ENCODE measurements at regions not wholly inside any gene's neighbourhood (a gene's known extent, or its start where the extent isn't known, plus 50 kb on each side); places are given as distances from the start of the nearest gene placed in this dataset.

DNA sequence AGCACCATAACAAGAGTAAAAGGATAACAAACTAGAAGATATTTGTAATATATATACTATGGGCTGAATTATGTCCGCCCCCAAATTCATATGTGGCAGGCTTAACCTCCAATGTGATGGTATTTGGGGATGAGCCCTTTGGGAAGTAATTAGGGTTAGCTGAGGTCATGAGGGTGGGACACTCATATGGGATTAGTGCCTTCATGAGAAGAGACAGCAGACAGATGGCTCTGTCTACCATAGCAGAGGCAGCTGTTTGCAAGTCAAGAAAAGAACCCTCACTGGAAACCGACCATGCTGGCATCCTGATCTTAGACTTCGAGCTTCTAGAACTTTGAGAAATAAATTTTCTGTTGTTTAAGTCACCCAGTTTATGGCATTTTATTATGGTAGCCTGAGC is 303.6 kb downstream of the LMO4 start:
- peaks cover 31% of the 10 kb centered on the region for H3K36me3 Mint-ChIP-seq
- no peaks in the 10 kb centered on the region for H3K4me1 Mint-ChIP-seq
- H3K27ac Mint-ChIP-seq, result no peak overlapping the region
- peaks cover 28% of the 10 kb centered on the region for H3K9me3 Mint-ChIP-seq
- no peak overlapping the region for H3K4me3 Mint-ChIP-seq
- CTCF ChIA-PET, result no interaction called here
- POLR2A ChIA-PET, result no interaction called here
- H3K27me3 Mint-ChIP-seq (ENCODE audit: low read depth), result no peaks in the 10 kb centered on the region
- DNase-seq (ENCODE audit: low spot score), result no peak
- ATAC-seq, result no peak
- TF ChIP-seq E2F5 (CRISPR knock-in tag; IDR thresholded peaks at IDR 0.05) (no peak), TP53 (CRISPR knock-in tag; IDR thresholded peaks at IDR 0.05) (no peak), ETV6 (CRISPR knock-in tag; IDR thresholded peaks at IDR 0.05) (no peak), IRF2 (CRISPR knock-in tag; IDR thresholded peaks at IDR 0.05; ENCODE audit: borderline replicate concordance, low read depth) (no peak), SMAD3 (CRISPR knock-in tag; IDR thresholded peaks at IDR 0.05; ENCODE audit: borderline replicate concordance) (no peak), MYBL2 (CRISPR knock-in tag; IDR thresholded peaks at IDR 0.05) (no peak), SP1 (CRISPR knock-in tag; conservative IDR thresholded peaks at IDR 0.05) (no peak)
- TF ChIP-seq, protein P1, sequence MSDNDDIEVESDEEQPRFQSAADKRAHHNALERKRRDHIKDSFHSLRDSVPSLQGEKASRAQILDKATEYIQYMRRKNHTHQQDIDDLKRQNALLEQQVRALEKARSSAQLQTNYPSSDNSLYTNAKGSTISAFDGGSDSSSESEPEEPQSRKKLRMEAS (CRISPR knock-in tag; IDR thresholded peaks at IDR 0.05), result no peak
- TF ChIP-seq, protein P2, sequence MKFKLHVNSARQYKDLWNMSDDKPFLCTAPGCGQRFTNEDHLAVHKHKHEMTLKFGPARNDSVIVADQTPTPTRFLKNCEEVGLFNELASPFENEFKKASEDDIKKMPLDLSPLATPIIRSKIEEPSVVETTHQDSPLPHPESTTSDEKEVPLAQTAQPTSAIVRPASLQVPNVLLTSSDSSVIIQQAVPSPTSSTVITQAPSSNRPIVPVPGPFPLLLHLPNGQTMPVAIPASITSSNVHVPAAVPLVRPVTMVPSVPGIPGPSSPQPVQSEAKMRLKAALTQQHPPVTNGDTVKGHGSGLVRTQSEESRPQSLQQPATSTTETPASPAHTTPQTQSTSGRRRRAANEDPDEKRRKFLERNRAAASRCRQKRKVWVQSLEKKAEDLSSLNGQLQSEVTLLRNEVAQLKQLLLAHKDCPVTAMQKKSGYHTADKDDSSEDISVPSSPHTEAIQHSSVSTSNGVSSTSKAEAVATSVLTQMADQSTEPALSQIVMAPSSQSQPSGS (CRISPR knock-in tag; IDR thresholded peaks at IDR 0.05; ENCODE audit: borderline replicate concordance, low read depth), result no peak
- TF ChIP-seq, protein P3, sequence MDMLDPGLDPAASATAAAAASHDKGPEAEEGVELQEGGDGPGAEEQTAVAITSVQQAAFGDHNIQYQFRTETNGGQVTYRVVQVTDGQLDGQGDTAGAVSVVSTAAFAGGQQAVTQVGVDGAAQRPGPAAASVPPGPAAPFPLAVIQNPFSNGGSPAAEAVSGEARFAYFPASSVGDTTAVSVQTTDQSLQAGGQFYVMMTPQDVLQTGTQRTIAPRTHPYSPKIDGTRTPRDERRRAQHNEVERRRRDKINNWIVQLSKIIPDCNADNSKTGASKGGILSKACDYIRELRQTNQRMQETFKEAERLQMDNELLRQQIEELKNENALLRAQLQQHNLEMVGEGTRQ (CRISPR knock-in tag; IDR thresholded peaks at IDR 0.05), result no peak
- TF ChIP-seq, protein P4, sequence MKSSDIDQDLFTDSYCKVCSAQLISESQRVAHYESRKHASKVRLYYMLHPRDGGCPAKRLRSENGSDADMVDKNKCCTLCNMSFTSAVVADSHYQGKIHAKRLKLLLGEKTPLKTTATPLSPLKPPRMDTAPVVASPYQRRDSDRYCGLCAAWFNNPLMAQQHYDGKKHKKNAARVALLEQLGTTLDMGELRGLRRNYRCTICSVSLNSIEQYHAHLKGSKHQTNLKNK (CRISPR knock-in tag; IDR thresholded peaks at IDR 0.05), result no peak

- ATAC-seq (no peak), DNase-seq (ENCODE audit: low spot score) (no peak)
- Mint-ChIP-seq H3K4me3 (no peak overlapping the region), H3K9me3 (peaks cover 50% of the 10 kb centered on the region), H3K27ac (no peak overlapping the region), H3K4me1 (peaks cover 6% of the 10 kb centered on the region), H3K27me3 (ENCODE audit: low read depth) (peaks cover 2% of the 10 kb centered on the region; the same call in 1 of the 2 replicates), H3K36me3 (peaks cover 52% of the 10 kb centered on the region)
- POLR2A ChIA-PET, result interaction anchor here (1.0 kb wide), 1 partner anchor 8 kb away, joined by 3 read pairs; no protein-coding TSS in a partner anchor
- CTCF ChIA-PET, result no interaction called here
- TF ChIP-seq RELA (CRISPR knock-in tag; IDR thresholded peaks at IDR 0.05; ENCODE audit: borderline replicate concordance), result 0 out of 2 replicates have a peak, but pooled peaks have one; percentile 47
- no peak for TF ChIP-seq ZNF671 (CRISPR knock-in tag; IDR thresholded peaks at IDR 0.05)
- TF ChIP-seq ESRRA (CRISPR knock-in tag; IDR thresholded peaks at IDR 0.05; ENCODE audit: borderline replicate concordance), result 0 out of 2 replicates have a peak, but pooled peaks have one; percentile 46
- TF ChIP-seq CREM (CRISPR knock-in tag; IDR thresholded peaks at IDR 0.05), result no peak
- TF ChIP-seq, protein P5, sequence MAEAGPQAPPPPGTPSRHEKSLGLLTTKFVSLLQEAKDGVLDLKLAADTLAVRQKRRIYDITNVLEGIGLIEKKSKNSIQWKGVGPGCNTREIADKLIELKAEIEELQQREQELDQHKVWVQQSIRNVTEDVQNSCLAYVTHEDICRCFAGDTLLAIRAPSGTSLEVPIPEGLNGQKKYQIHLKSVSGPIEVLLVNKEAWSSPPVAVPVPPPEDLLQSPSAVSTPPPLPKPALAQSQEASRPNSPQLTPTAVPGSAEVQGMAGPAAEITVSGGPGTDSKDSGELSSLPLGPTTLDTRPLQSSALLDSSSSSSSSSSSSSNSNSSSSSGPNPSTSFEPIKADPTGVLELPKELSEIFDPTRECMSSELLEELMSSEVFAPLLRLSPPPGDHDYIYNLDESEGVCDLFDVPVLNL (CRISPR knock-in tag; IDR thresholded peaks at IDR 0.05; ENCODE audit: borderline replicate concordance, low read depth), result 0 out of 2 replicates have a peak, but pooled peaks have one; percentile 46
- TF ChIP-seq, protein P2 (CRISPR knock-in tag; IDR thresholded peaks at IDR 0.05; ENCODE audit: borderline replicate concordance, low read depth), result no peak
These were observed 307.7 kb downstream of the LMO4 start for GRCh38 chr1:87636198-87636892.
